Neural crest cell (in vitro differentiated cells): ENCODE measurements at regions not wholly inside any gene's neighbourhood (a gene's known extent, or its start where the extent isn't known, plus 50 kb on each side); places are given as distances from the start of the nearest gene placed in this dataset.

ENCODE experiments used
- DNase-seq: peaks from one replicate; pipeline ENCODE4 v3.0.0; 2021; ENCODE audit warnings: low read depth, mixed read lengths, low spot score
- H3K27ac Mint-ChIP-seq: one replicate; pipeline ENCODE4 v1.8.0; 2021; ENCODE audit warnings: mild to moderate bottlenecking, mixed read lengths; ENCODE audit not compliant: unreplicated experiment
- H3K27me3 Mint-ChIP-seq: 2 replicates; pipeline ENCODE4 v1.8.0; 2021; ENCODE audit warnings: low read depth, mild to moderate bottlenecking, mixed read lengths
- H3K36me3 Mint-ChIP-seq: 2 replicates; pipeline ENCODE4 v1.8.0; 2021; ENCODE audit warnings: low read depth, mild to moderate bottlenecking, mixed read lengths
- H3K4me1 Mint-ChIP-seq: 2 replicates; pipeline ENCODE4 v1.8.0; 2021; ENCODE audit warnings: mixed read lengths
- H3K4me3 Mint-ChIP-seq: one replicate; pipeline ENCODE4 v1.8.0; 2021; ENCODE audit warnings: mild to moderate bottlenecking, mixed read lengths
- H3K9me3 Mint-ChIP-seq: 2 replicates; pipeline ENCODE4 v1.8.0; 2021; ENCODE audit warnings: mixed read lengths
- CTCF ChIP-seq: fragments of 200-600 bp; sonication (generic); conservative IDR thresholded peaks from 2 replicates; pipeline ENCODE4 v1.5.0; 2021; ENCODE audit warnings: antibody characterized with exemption, mild to moderate bottlenecking

DNA sequence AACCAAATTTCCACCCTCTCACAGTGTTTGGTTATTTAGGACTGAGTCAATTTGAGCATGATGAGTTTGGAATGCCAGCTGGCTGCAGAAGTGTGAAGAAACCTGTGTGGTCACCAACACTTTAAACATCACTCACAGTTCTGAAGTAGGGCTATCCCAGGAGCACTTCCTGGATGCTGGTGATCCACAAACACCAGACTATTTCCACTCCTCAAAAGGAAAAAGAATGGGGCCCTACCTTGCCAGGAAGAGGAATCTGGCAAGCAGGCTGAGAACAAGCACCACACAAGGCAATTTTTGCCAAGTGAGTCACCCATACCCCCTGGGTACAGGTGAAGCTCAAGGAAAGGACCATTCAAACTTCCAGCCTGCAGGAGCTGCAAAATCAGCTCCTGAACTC, 294.2 kb upstream of the PTGER4 start:
- no peak for DNase-seq
- no peaks in the 10 kb centered on the region for H3K27me3 Mint-ChIP-seq
- no peak overlapping the region for H3K27ac Mint-ChIP-seq
- no peak for TF ChIP-seq CTCF
- H3K9me3 Mint-ChIP-seq, result no peaks in the 10 kb centered on the region
- H3K4me1 Mint-ChIP-seq, result peaks cover 4% of the 10 kb centered on the region
- no peak overlapping the region for H3K4me3 Mint-ChIP-seq
- H3K36me3 Mint-ChIP-seq, result no peaks in the 10 kb centered on the region

GRCh38 chr5:40384782-40385390, 294.8 kb upstream of the PTGER4 start:
- no peak overlapping the region for H3K4me3 Mint-ChIP-seq
- DNase-seq, result no peak
- H3K4me1 Mint-ChIP-seq, result peaks cover 4% of the 10 kb centered on the region
- H3K27ac Mint-ChIP-seq, result no peak overlapping the region
- no peaks in the 10 kb centered on the region for H3K36me3 Mint-ChIP-seq
- no peaks in the 10 kb centered on the region for H3K9me3 Mint-ChIP-seq
- no peaks in the 10 kb centered on the region for H3K27me3 Mint-ChIP-seq
- TF ChIP-seq CTCF, result no peak

DNA sequence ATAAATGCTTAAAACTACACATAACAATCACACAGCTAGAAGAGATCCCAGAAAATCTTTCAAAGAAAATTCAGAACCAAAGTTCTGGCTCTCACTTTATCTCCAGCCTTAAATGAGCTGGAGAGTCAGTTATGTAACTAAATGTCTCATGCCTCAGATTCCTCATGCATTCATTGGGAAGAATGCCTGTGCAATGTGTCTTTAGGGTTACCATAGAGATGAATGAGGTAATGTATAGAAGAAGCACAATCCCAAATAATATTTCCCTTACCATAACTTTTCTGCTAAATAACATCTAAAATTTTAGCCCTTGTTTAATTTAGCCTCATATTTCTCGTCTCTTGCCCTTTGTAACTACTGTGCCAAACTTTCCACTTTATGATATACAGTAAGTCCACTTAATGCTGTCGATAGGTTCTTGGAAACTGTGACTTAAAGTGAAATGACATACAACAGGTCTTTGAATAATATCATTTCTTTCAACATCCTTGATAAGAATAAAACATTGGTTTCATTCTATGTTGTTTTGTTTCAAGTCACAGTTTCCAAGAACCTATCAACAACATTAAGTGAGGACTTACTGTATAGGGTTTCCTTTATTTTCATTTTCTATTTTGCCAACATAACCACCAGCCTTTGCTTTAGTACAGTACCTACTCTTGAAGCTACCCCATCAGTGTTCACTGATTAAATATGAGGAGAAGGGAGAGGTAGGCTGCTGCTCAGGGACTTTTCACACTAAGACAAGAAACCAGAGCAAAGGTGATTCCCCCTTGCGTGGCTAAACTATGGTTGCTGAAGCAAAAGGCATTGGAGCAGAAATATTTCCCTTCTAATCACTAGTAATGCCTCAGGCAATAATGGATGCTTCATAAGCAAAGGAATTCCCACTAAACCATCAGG, 295.7 kb upstream of the PTGER4 start:
- peaks cover 4% of the 10 kb centered on the region for H3K4me1 Mint-ChIP-seq
- H3K27me3 Mint-ChIP-seq, result no peaks in the 10 kb centered on the region
- no peak for TF ChIP-seq CTCF
- H3K36me3 Mint-ChIP-seq, result no peaks in the 10 kb centered on the region
- DNase-seq, result no peak
- no peak overlapping the region for H3K4me3 Mint-ChIP-seq
- H3K27ac Mint-ChIP-seq, result no peak overlapping the region
- H3K9me3 Mint-ChIP-seq, result no peaks in the 10 kb centered on the region

DNA sequence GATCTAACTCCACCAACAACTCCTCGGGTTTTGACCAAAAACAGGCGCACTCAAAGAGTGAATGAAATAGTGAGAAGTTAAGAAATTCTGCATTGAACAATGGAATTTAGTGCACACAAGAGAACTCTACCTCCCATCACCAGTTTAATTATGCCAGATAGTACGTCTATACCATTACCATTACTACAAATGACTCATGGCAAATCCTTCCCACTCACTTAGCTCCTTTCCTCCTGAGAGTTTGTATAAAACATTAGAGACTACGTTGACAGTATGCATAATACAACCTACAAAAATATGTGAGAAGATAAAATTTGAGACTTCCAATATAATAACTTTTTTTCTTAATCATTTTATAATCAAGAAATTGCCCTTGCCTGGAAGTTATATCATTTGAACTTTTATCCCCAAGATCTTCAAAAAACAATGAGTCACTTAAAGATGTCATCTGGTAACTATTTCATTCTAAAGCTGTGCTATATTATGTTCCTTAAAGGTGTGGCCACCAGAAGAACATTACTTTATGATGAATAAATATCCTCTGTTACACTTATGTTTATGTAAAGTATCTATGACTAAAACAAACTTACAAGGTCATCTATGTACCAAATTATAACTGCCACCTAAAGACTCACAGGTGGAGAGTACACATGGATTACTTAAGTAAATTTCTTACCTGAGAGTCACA, 297.9 kb upstream of the PTGER4 start:
- TF ChIP-seq CTCF, result no peak
- Mint-ChIP-seq H3K27ac (no peak overlapping the region), H3K9me3 (no peaks in the 10 kb centered on the region), H3K4me3 (no peak overlapping the region), H3K36me3 (no peaks in the 10 kb centered on the region), H3K4me1 (peaks cover 4% of the 10 kb centered on the region), H3K27me3 (no peaks in the 10 kb centered on the region)
- no peak for DNase-seq

GRCh38 chr5:40381016-40381415, 298.7 kb upstream of the PTGER4 start:
- Mint-ChIP-seq H3K27ac (no peak overlapping the region), H3K36me3 (no peaks in the 10 kb centered on the region), H3K4me1 (peaks cover 4% of the 10 kb centered on the region), H3K27me3 (no peaks in the 10 kb centered on the region), H3K4me3 (no peak overlapping the region), H3K9me3 (no peaks in the 10 kb centered on the region)
- TF ChIP-seq CTCF, result no peak
- DNase-seq, result no peak
